Activated naive CD4-positive, alpha-beta T cell treated with anti-CD3 and anti-CD28 coated beads, Interleukin-2, amount 50 U/mL, for 72 hours (primary cell): ENCODE measurements at regions not wholly inside any gene's neighbourhood (a gene's known extent, or its start where the extent isn't known, plus 50 kb on each side); places are given as distances from the start of the nearest gene placed in this dataset.

Experiments used
- ATAC-seq, 2 donors: fragments of 150-1000 bp; cut with Tn5 transposase; 2 replicates each; pipeline ENCODE4 v1.10.0; 2021; ENCODE audit warnings: mild to moderate bottlenecking in 2 of 2, moderate library complexity in 2 of 2
- DNase-seq, 2 donors: peaks; one replicate each; pipeline ENCODE4 v3.0.0; 2021 to 2022; ENCODE audit warnings: low spot score in 2 of 2
- H3K27ac Mint-ChIP-seq, 2 donors: one replicate each; pipeline ENCODE4 v1.8.0; 2022; ENCODE audit warnings: mild to moderate bottlenecking in 2 of 2, mixed read lengths in 2 of 2
- H3K36me3 Mint-ChIP-seq, 2 donors: one replicate each; pipeline ENCODE4 v1.8.0; 2022; ENCODE audit warnings: mixed read lengths in 2 of 2
- H3K9me3 Mint-ChIP-seq, 2 donors: one replicate each; pipeline ENCODE4 v1.8.0; 2022; ENCODE audit warnings: mixed read lengths in 2 of 2

DNA sequence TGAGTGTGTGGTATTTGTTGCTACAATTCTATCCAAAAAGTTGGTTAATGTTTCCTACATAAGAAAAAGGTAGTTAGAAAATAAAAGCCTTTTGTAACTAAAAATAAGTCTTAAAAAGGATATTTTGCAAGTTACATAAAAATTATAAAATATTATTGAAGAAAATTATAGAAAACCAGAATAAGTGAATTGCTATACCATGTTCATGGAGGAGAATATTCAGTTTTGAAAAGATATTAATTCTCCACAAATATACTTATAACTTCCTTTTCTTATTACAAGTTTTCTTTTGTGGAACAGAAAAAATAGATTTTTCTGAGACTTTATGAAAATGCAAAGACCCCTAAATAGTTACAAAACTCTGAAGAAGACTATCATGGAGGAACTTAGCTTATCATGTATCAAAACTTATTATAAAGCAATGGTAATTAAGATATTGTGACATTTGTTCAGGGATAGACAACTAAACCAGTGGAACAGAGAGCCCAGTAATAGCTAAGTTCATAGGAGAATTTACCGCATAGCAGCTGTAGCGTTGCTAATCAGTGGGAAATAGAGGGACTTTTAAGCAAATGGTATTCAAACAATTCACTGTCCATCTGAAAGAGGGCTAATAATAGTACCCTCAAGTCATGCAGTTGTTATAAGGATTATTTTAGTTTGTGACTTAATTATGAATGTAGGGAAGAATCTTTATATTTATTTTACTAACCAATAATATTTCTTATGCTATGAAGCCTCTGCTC is 515.2 kb upstream of the ZNF608 start:
- Mint-ChIP-seq H3K9me3 (peaks cover 15 to 16% of the 10 kb centered on the region in 2 donors), H3K36me3 (peaks cover 7% of the 10 kb centered on the region in 2 donors), H3K27ac (no peak overlapping the region)
- ATAC-seq (no peak), DNase-seq (no peak)

DNA sequence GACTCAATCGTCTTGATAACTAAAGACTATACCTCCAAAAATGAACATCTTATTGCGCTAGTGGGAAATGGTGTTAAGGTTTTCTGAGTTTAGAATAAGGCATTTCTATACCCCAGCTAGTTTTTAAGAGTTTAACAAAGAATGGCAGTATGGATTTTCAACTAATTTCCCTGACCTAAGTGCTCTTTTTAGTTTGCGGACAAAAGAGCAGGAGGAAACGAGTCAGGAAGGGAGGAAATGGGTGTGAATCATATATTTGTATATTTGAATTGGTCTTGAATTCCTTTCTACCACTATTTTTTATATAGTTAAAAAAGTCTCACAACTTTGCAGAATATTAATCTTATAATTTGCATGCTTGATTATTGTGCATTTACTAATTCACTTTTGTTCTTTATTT is 516.3 kb upstream of the ZNF608 start:
- Mint-ChIP-seq H3K27ac (no peak overlapping the region), H3K9me3 (peaks cover 15 to 19% of the 10 kb centered on the region in 2 donors), H3K36me3 (peaks cover 7% of the 10 kb centered on the region in 2 donors)
- ATAC-seq (no peak), DNase-seq (no peak)

DNA sequence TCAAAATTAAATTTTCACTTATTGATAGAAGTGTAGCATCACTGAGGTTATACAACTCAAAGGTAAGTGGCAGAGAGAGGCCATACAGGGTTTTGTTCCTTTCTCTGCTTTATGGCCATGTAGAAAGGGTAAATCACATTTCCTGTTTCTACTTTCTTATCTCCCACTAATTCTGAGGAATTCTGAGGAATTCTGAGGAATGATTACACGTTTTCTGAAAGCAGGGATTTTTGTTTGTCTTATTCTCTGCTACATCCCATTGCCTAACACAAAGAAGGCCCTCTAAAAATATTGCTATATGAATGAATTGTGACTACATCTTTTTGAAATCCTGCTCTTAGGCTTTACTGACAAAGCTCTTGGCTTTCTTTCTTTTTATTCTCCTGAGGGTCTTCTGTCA is 516.9 kb upstream of the ZNF608 start:
- ATAC-seq (no peak), DNase-seq (no peak)
- Mint-ChIP-seq H3K27ac (no peak overlapping the region), H3K9me3 (peaks cover 13 to 15% of the 10 kb centered on the region in 2 donors), H3K36me3 (peaks cover 7% of the 10 kb centered on the region in 2 donors)

DNA sequence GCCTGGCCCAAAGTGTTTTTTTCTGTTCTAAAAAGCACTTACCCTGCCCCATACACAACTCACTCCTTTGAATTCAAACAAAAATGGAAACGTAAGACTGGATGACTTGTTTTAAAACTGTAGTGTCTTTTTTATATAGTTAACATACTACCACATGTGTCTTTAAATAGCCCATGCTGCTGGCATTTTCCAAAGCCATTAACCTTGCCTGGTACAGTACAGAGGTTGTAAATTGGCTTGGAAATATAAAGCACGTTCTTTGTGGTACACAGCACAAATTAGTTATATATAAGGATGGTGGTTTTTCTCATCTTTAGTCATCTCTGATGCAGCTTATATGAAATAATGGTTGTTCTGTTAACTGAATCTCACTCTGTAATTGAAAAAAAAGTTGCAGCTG is 519.7 kb upstream of the ZNF608 start:
- no peak for DNase-seq
- H3K27ac Mint-ChIP-seq, result no peak overlapping the region
- peaks cover 10 to 12% of the 10 kb centered on the region in 2 donors for H3K9me3 Mint-ChIP-seq
- H3K36me3 Mint-ChIP-seq, result peaks cover 7% of the 10 kb centered on the region in 2 donors
- ATAC-seq, result no peak

DNA sequence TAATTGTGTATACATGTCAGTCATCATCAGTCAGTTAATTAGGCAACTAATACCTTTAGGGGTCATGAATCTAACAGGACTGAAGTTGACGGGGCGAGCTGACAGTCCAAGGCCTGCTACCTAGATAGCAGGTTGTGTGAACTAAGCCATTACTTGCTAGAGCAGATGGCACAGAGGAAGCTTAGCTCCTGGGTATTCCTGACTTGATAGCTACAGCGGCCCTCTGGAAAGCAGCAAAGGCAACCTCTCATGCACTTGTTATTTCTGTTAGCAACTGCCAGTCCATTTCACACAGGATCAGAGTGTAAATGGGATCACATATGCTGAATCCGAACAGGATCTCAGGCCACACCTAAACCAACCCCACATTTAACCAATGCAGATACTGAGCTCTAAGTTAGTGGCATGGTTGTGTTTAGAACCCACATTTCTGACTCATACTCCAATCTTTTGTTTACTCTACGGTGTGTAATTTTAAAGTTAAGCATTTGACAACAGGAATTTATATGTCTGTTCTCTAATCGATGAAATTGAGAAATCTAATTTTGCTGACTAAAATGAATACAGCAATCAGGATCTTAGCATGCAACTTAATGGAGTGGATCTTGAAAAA is 521.3 kb upstream of the ZNF608 start:
- DNase-seq (no peak), ATAC-seq (no peak)
- Mint-ChIP-seq H3K36me3 (peaks cover 7% of the 10 kb centered on the region in 2 donors), H3K27ac (no peak overlapping the region), H3K9me3 (peaks cover 12 to 19% of the 10 kb centered on the region in 2 donors)

- DNase-seq (no peak), ATAC-seq (no peak)
- Mint-ChIP-seq H3K36me3 (peaks cover 7 to 11% of the 10 kb centered on the region in 2 donors), H3K27ac (no peak overlapping the region), H3K9me3 (peaks cover 16% of the 10 kb centered on the region in 2 donors)
Observed at GRCh38 chr5:125269926-125270325, 523.5 kb upstream of the ZNF608 start.

DNA sequence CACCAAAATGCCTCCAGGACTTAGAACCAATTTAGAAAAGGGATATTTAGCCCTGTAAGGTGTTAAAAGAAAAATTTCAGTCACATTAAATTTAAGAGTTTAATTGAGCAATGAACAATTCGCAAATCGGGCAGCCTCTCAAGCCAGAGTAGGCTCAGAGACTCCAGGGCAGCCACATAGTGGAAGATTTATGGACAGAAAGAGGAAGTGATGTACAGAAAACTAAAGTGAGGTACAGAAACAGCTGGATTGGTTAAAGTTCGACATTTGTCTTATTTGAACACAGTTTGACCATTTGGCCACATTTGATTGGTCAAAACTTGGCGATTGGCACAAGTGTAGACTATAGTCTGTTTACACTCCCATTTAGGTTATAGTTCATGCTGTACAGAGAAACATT is 525.9 kb upstream of the ZNF608 start:
- ATAC-seq (no peak), DNase-seq (no peak)
- H3K27ac Mint-ChIP-seq, result no peak overlapping the region
- H3K36me3 Mint-ChIP-seq, result peaks cover 0 to 5% of the 10 kb centered on the region in 2 donors
- H3K9me3 Mint-ChIP-seq, result peaks cover 9 to 10% of the 10 kb centered on the region in 2 donors

DNA sequence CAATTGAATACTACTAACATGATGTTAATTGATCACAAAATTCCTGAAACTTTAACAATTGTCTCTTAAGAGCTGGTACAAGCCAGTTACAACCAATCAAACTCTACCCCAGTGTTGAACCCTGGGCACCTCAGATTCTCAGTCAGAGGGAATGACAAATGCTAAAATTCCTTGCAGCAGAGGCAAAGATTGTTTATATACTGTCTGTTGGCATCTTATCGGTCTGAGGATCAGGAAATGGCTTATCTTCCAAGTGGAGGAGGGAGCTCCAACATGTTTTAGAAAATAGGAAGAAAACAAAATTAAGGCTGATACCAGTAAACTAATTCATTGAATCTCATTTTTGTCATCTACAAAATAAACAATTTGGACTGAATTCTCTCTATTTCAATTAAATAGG is 527.8 kb upstream of the ZNF608 start:
- Mint-ChIP-seq H3K27ac (no peak overlapping the region), H3K36me3 (peaks cover 0 to 5% of the 10 kb centered on the region in 2 donors), H3K9me3 (peaks cover 9 to 10% of the 10 kb centered on the region in 2 donors)
- no peak for ATAC-seq
- DNase-seq, result no peak

GRCh38 chr5:125274938-125275724 is 528.7 kb upstream of the ZNF608 start:
- peaks cover 0 to 5% of the 10 kb centered on the region in 2 donors for H3K36me3 Mint-ChIP-seq
- H3K27ac Mint-ChIP-seq, result no peak overlapping the region
- ATAC-seq (no peak), DNase-seq (no peak)
- H3K9me3 Mint-ChIP-seq, result peaks cover 9 to 10% of the 10 kb centered on the region in 2 donors

GRCh38 chr5:125275725-125276090 is 529.3 kb upstream of the ZNF608 start:
- DNase-seq, result no peak
- peaks cover 0 to 5% of the 10 kb centered on the region in 2 donors for H3K36me3 Mint-ChIP-seq
- peaks cover 9 to 10% of the 10 kb centered on the region in 2 donors for H3K9me3 Mint-ChIP-seq
- ATAC-seq, result no peak
- no peak overlapping the region for H3K27ac Mint-ChIP-seq

GRCh38 chr5:125276096-125276495 is 529.7 kb upstream of the ZNF608 start:
- ATAC-seq (no peak), DNase-seq (no peak)
- peaks cover 0 to 5% of the 10 kb centered on the region in 2 donors for H3K36me3 Mint-ChIP-seq
- H3K27ac Mint-ChIP-seq, result no peak overlapping the region
- peaks cover 9 to 10% of the 10 kb centered on the region in 2 donors for H3K9me3 Mint-ChIP-seq

- Mint-ChIP-seq H3K36me3 (peaks cover 0 to 5% of the 10 kb centered on the region in 2 donors), H3K9me3 (peaks cover 0 to 10% of the 10 kb centered on the region in 2 donors), H3K27ac (no peak overlapping the region)
- DNase-seq (no peak), ATAC-seq (no peak)
Observed at GRCh38 chr5:125277494-125278154, 531.2 kb upstream of the ZNF608 start.

GRCh38 chr5:125278711-125279110 is 532.3 kb upstream of the ZNF608 start:
- ATAC-seq (no peak), DNase-seq (no peak)
- H3K36me3 Mint-ChIP-seq, result peaks cover 0 to under 1% of the 10 kb centered on the region in 2 donors
- peaks cover 0 to 4% of the 10 kb centered on the region in 2 donors for H3K9me3 Mint-ChIP-seq
- H3K27ac Mint-ChIP-seq, result peak overlapping the region in 1 of 2 donors; percentile 65

- no peak overlapping the region for H3K27ac Mint-ChIP-seq
- H3K36me3 Mint-ChIP-seq, result no peaks in the 10 kb centered on the region
- ATAC-seq (no peak), DNase-seq (no peak)
- H3K9me3 Mint-ChIP-seq, result peaks cover 0 to 4% of the 10 kb centered on the region in 2 donors
Observed at GRCh38 chr5:125281667-125282066, 535.2 kb upstream of the ZNF608 start.

DNA sequence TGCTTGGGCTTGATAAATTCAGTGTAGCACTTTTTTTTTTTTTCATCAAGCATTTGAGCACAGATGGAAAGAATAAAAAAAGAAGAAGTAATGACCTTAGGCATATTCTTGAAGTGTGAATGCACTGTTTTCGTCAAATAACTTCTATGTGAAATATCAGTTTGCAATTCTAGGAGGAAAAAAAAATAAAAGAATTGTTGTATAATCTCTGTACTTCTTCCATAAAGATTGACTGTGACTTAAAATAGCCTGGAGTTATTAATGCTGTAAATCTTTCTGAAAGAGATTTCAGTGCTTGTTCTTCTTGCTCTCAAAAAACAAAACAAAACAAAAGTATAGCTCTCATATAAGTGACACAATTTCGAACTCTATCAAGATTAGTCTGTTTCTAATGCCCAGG is 536.9 kb upstream of the ZNF608 start:
- Mint-ChIP-seq H3K27ac (no peak overlapping the region), H3K9me3 (no peaks in the 10 kb centered on the region), H3K36me3 (no peaks in the 10 kb centered on the region)
- DNase-seq, result no peak
- ATAC-seq, result no peak

- peaks cover 5 to 6% of the 10 kb centered on the region in 2 donors for H3K9me3 Mint-ChIP-seq
- no peaks in the 10 kb centered on the region for H3K36me3 Mint-ChIP-seq
- ATAC-seq (no peak), DNase-seq (no peak)
- no peak overlapping the region for H3K27ac Mint-ChIP-seq
Observed at GRCh38 chr5:125286271-125286670, 539.8 kb upstream of the ZNF608 start.

DNA sequence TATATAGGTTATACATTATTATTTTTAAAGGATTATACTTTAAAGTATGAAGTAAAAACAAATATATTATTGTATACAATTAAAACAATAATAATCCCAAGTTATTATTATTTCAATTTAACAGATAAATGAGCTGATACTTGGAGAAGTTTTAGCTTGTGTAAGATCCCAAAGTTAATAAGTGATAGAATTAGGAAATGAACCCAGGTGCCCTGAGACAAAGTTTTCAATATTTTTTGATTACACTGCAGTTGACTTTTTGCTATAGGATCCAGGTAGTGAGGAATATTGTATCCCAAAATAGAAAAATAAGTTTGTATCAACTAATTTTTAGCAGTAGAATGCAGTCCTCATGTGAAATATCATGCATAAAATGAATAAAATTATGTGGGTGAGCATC is 543.2 kb upstream of the ZNF608 start:
- no peaks in the 10 kb centered on the region for H3K36me3 Mint-ChIP-seq
- no peak overlapping the region for H3K27ac Mint-ChIP-seq
- H3K9me3 Mint-ChIP-seq, result peaks cover 5 to 15% of the 10 kb centered on the region in 2 donors
- DNase-seq, result no peak
- ATAC-seq, result no peak
